ENCODE measurements at regions not wholly inside any gene's neighbourhood (a gene's known extent, or its start where the extent isn't known, plus 50 kb on each side); places are given as distances from the start of the nearest gene placed in this dataset.
"Not testable (repeated sequence)": the region's sequence is repeated elsewhere in the genome, so short reads cannot be mapped to it uniquely, and the experiment has no call there.

- DNase-seq (ENCODE audit: low read depth), result no peak
- in situ Hi-C loops (cut with HindIII; ENCODE audit: low pct_unique_long_range_greater_than_20kb, low sequenced_read_pairs), result no loop called here
Observed at GRCh38 chr5:17860660-17861315, 226.5 kb downstream of the TAF11L14 start.

- DNase-seq (ENCODE audit: low read depth); in situ Hi-C loops (cut with HindIII; ENCODE audit: low pct_unique_long_range_greater_than_20kb, low sequenced_read_pairs): not testable (repeated sequence)
Observed at GRCh38 chr5:17864903-17865302, 230.6 kb downstream of the TAF11L14 start.

- in situ Hi-C loops (cut with HindIII; ENCODE audit: low pct_unique_long_range_greater_than_20kb, low sequenced_read_pairs); DNase-seq (ENCODE audit: low read depth): not testable (repeated sequence)
Observed at GRCh38 chr5:17865966-17866365, 231.7 kb downstream of the TAF11L14 start.

GRCh38 chr5:17872204-17872603, 237.9 kb downstream of the TAF11L14 start:
- in situ Hi-C loops (cut with HindIII; ENCODE audit: low pct_unique_long_range_greater_than_20kb, low sequenced_read_pairs), result no loop called here
- no peak for DNase-seq (ENCODE audit: low read depth)

- in situ Hi-C loops (cut with HindIII; ENCODE audit: low pct_unique_long_range_greater_than_20kb, low sequenced_read_pairs), result no loop called here
- no peak for DNase-seq (ENCODE audit: low read depth)
Observed at GRCh38 chr5:17878541-17878940, 244.3 kb downstream of the TAF11L14 start.

- in situ Hi-C loops (cut with HindIII; ENCODE audit: low pct_unique_long_range_greater_than_20kb, low sequenced_read_pairs), result no loop called here
- DNase-seq (ENCODE audit: low read depth), result no peak
Observed at GRCh38 chr5:17879276-17879675, 245.0 kb downstream of the TAF11L14 start.

- no peak for DNase-seq (ENCODE audit: low read depth)
- in situ Hi-C loops (cut with HindIII; ENCODE audit: low pct_unique_long_range_greater_than_20kb, low sequenced_read_pairs), result no loop called here
Observed at GRCh38 chr5:17880869-17881268, 246.6 kb downstream of the TAF11L14 start.

GRCh38 chr5:17882760-17883488, 248.7 kb downstream of the TAF11L14 start:
- in situ Hi-C loops (cut with HindIII; ENCODE audit: low pct_unique_long_range_greater_than_20kb, low sequenced_read_pairs), result no loop called here
- DNase-seq (ENCODE audit: low read depth), result no peak

GRCh38 chr5:17888155-17888554, 253.9 kb downstream of the TAF11L14 start:
- no peak for DNase-seq (ENCODE audit: low read depth)
- in situ Hi-C loops (cut with HindIII; ENCODE audit: low pct_unique_long_range_greater_than_20kb, low sequenced_read_pairs), result no loop called here

GRCh38 chr5:17890501-17890900, 256.2 kb downstream of the TAF11L14 start:
- in situ Hi-C loops (cut with HindIII; ENCODE audit: low pct_unique_long_range_greater_than_20kb, low sequenced_read_pairs), result no loop called here
- no peak for DNase-seq (ENCODE audit: low read depth)

GRCh38 chr5:17891881-17892280, 257.6 kb downstream of the TAF11L14 start:
- in situ Hi-C loops (cut with HindIII; ENCODE audit: low pct_unique_long_range_greater_than_20kb, low sequenced_read_pairs), result no loop called here
- no peak for DNase-seq (ENCODE audit: low read depth)

GRCh38 chr5:17893026-17893635, 258.9 kb downstream of the TAF11L14 start:
- no peak for DNase-seq (ENCODE audit: low read depth)
- in situ Hi-C loops (cut with HindIII; ENCODE audit: low pct_unique_long_range_greater_than_20kb, low sequenced_read_pairs), result no loop called here

- no peak for DNase-seq (ENCODE audit: low read depth)
- in situ Hi-C loops (cut with HindIII; ENCODE audit: low pct_unique_long_range_greater_than_20kb, low sequenced_read_pairs), result no loop called here
Observed at GRCh38 chr5:17895288-17896033, 261.2 kb downstream of the TAF11L14 start.

GRCh38 chr5:17896605-17897004, 262.3 kb downstream of the TAF11L14 start:
- no peak for DNase-seq (ENCODE audit: low read depth)
- in situ Hi-C loops (cut with HindIII; ENCODE audit: low pct_unique_long_range_greater_than_20kb, low sequenced_read_pairs), result no loop called here

GRCh38 chr5:17897776-17898175, 263.5 kb downstream of the TAF11L14 start:
- in situ Hi-C loops (cut with HindIII; ENCODE audit: low pct_unique_long_range_greater_than_20kb, low sequenced_read_pairs), result no loop called here
- DNase-seq (ENCODE audit: low read depth), result no peak

- in situ Hi-C loops (cut with HindIII; ENCODE audit: low pct_unique_long_range_greater_than_20kb, low sequenced_read_pairs), result no loop called here
- DNase-seq (ENCODE audit: low read depth), result no peak
Observed at GRCh38 chr5:17898766-17899165, 264.5 kb downstream of the TAF11L14 start.

- in situ Hi-C loops (cut with HindIII; ENCODE audit: low pct_unique_long_range_greater_than_20kb, low sequenced_read_pairs), result no loop called here
- no peak for DNase-seq (ENCODE audit: low read depth)
Observed at GRCh38 chr5:17907094-17907493, 272.8 kb downstream of the TAF11L14 start.

GRCh38 chr5:17910318-17910717, 276.1 kb downstream of the TAF11L14 start:
- no peak for DNase-seq (ENCODE audit: low read depth)
- in situ Hi-C loops (cut with HindIII; ENCODE audit: low pct_unique_long_range_greater_than_20kb, low sequenced_read_pairs), result no loop called here

- in situ Hi-C loops (cut with HindIII; ENCODE audit: low pct_unique_long_range_greater_than_20kb, low sequenced_read_pairs), result no loop called here
Observed at GRCh38 chr5:17912794-17913193, 278.5 kb downstream of the TAF11L14 start.

More at GRCh38 chr5:17912794-17913193, 278.5 kb downstream of the TAF11L14 start:
- DNase-seq (ENCODE audit: low read depth), result no peak

Measured in Caki2 (cell line).